Ovary (tissue), 3 donors: ENCODE measurements at regions not wholly inside any gene's neighbourhood (a gene's known extent, or its start where the extent isn't known, plus 50 kb on each side); places are given as distances from the start of the nearest gene placed in this dataset.
"Not testable (repeated sequence)": the region's sequence is repeated elsewhere in the genome, so short reads cannot be mapped to it uniquely, and the experiment has no call there.

Source experiments
- EP300 ChIP-seq: sonication (generic); formaldehyde crosslinking; IDR thresholded peaks from one replicate; pipeline ENCODE4 v1.6.1; 2017; ENCODE audit warnings: antibody characterized with exemption
- POLR2A ChIP-seq: fragments of 450-650 bp; IDR thresholded peaks from one replicate; pipeline ENCODE4 v1.6.1; 2017; ENCODE audit warnings: antibody characterized with exemption, mild to moderate bottlenecking, moderate library complexity
- TF ChIP-seq, protein P1 (sequence below), 3 donors: fragments of 450-650 bp in 2 of 3; fragments of 200-600 bp in 1 of 3; IDR thresholded peaks; one replicate each; pipeline versions ENCODE4 v1.5.1 to v1.8.0; 2016 to 2022; ENCODE audit warnings: antibody characterized with exemption in 3 of 3, mild to moderate bottlenecking in 1 of 3
- donor health status: DM: no; HTN: no; CAD: no.

- TF ChIP-seq, protein P1, sequence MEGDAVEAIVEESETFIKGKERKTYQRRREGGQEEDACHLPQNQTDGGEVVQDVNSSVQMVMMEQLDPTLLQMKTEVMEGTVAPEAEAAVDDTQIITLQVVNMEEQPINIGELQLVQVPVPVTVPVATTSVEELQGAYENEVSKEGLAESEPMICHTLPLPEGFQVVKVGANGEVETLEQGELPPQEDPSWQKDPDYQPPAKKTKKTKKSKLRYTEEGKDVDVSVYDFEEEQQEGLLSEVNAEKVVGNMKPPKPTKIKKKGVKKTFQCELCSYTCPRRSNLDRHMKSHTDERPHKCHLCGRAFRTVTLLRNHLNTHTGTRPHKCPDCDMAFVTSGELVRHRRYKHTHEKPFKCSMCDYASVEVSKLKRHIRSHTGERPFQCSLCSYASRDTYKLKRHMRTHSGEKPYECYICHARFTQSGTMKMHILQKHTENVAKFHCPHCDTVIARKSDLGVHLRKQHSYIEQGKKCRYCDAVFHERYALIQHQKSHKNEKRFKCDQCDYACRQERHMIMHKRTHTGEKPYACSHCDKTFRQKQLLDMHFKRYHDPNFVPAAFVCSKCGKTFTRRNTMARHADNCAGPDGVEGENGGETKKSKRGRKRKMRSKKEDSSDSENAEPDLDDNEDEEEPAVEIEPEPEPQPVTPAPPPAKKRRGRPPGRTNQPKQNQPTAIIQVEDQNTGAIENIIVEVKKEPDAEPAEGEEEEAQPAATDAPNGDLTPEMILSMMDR (IDR thresholded peaks at IDR 0.05) = not testable (repeated sequence)
- TF ChIP-seq POLR2A, EP300: not testable (repeated sequence)
Observed at GRCh38 chr4:3948210-3948609, 182.0 kb downstream of the ADRA2C start.
